HG03108 (cell line): ENCODE measurements at regions not wholly inside any gene's neighbourhood (a gene's known extent, or its start where the extent isn't known, plus 50 kb on each side); places are given as distances from the start of the nearest gene placed in this dataset.

Source experiments
- ATAC-seq: cut with Tn5 transposase; IDR thresholded peaks from one replicate; pipeline ENCODE4 v1.9.1; 2021; ENCODE audit warnings: moderate library complexity; ENCODE audit not compliant: unreplicated experiment

- no peak for ATAC-seq
These were observed 401.9 kb upstream of the IL12A start for GRCh38 chr3:159586571-159587202.

- ATAC-seq: no peak
These were observed 394.6 kb upstream of the IL12A start for GRCh38 chr3:159593927-159594605.

- ATAC-seq: no peak
These were observed 388.3 kb upstream of the IL12A start for GRCh38 chr3:159600291-159600690.

DNA sequence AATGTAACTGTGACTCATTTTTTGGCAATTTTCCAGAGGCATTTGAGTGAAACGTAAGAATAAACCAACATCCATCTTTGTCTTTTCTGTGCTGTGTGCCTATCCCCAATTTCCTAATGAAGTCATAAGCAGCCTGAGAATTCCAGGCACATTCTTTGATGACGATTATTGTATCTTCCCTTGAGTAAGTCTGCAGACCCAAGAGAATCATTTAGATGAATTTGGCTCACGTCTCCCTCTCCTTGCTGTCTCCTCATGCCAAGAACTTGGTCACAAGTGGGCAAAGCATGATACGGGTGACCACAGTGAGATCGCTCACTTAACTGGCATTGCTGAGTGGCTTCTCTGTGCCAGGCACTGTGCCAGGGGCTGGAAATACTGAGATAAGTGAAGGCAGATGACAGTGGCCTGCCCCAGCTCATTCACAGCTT lies 384.5 kb upstream of the IL12A start:
- ATAC-seq: no peak

DNA sequence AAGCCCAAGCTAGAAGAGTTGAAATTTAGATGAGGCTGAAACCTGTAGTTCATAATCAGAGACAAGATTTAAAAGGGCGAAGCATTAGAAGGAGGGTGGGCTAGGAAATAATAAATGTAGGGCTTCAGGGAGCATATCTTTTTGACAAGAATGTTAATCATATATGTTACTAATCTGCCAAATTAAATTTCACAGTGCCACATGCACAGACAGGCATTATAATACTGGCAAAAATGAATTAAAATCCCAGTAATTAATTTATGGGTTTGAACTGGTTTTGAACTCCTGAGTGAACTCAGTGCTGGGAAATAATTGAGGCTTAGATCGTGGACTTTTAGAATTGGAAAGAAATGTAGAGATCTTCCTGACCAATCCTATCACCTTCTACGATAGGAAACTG lies 383.5 kb upstream of the IL12A start:
- no peak for ATAC-seq

DNA sequence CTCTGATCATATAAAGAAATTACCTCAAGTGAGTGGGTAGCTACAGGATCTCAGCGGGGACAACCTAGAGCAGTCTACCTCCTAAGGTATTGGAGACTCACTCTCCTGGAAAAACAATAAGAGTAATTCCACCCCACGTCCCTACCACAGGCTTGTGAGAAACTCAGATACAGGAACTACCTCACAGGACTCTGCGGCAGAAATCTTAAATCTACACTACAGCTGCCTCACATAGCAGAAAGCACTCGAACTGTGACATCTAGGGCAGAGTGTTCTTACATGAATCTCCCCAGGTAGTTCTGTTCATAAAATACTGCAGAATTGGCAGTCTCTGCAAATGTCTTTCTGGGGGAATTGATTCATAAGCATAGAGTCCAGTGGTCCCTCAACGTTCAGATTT lies 382.9 kb upstream of the IL12A start:
- ATAC-seq: no peak

GRCh38 chr3:159607856-159608255 lies 380.8 kb upstream of the IL12A start:
- no peak for ATAC-seq

GRCh38 chr3:159608311-159608710 lies 380.3 kb upstream of the IL12A start:
- no peak for ATAC-seq

GRCh38 chr3:159609625-159610024 lies 379.0 kb upstream of the IL12A start:
- ATAC-seq: no peak

DNA sequence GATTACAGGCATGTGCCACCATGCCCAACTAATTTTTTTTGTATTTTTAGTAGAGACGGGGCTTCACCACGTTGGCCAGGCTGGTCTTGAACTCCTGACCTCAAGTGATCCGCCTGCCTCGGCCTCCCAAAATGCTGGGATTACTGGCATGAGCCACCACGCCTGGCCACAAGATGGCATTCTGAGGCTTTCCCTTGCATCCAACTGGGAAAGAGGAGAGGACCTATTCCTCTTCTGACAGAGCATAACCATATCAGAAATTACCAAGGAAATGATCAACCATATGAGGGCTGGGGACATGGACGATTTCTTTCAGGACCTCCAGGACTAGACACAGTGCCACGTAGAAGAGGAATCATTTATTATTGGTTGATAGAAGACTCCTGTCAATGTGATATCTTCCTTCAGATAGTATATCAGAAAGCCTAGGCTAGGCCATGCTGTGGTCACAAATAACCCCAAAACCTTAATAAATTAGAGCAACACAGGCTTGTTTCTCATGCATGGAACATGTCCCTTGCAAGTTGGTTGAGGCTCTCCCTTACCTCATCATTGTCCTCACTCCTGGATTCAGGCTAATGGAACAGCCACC lies 372.3 kb upstream of the IL12A start:
- no peak for ATAC-seq

DNA sequence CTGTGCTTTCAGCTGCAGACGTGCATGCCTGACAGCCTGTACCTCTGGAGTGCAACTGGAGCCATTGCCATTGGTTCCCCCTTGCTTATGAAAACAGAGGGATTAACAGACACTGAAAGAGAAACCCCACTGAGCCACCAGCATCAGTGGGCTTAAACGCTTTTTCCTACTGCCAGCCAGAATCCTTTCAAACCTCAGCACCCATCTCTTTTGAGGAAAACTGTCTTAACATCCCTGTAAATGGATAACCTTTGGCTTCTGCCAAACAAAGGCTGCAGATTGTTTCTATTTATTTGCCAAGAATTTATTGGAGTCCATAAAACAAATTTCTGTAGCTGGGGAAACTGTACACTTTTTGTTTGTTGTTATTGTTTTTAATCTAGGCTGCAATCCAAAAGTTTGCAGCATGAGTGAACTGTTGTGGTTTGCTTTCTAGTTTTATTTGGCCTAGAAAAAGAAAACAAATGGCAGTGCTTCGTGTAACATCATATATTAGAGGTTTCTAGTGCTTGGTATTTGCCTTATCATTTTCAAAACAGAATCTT lies 369.2 kb upstream of the IL12A start:
- ATAC-seq: no peak

GRCh38 chr3:159620281-159620680 lies 368.4 kb upstream of the IL12A start:
- no peak for ATAC-seq

DNA sequence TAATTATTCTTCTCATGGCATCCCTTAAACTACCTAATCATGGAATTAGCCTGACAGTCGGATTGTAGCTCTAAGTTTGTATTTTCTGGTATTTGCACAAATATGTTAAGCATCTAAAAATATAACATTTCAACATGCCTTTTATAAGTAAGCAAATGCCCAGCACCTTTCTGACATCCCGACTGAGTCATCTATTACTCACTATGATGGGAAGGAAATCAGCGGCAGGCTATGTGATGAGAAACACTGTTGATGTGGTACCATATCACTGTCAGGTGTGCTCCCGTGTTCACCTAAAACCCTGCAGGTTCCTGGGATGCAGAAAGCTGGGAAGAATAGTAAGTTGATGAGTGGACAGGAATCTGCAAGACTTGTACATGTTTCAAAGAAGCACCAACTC lies 367.8 kb upstream of the IL12A start:
- ATAC-seq: no peak

- ATAC-seq: no peak
These were observed 364.0 kb upstream of the IL12A start for GRCh38 chr3:159624616-159625015.

GRCh38 chr3:159625594-159625993 lies 363.0 kb upstream of the IL12A start:
- ATAC-seq: no peak

DNA sequence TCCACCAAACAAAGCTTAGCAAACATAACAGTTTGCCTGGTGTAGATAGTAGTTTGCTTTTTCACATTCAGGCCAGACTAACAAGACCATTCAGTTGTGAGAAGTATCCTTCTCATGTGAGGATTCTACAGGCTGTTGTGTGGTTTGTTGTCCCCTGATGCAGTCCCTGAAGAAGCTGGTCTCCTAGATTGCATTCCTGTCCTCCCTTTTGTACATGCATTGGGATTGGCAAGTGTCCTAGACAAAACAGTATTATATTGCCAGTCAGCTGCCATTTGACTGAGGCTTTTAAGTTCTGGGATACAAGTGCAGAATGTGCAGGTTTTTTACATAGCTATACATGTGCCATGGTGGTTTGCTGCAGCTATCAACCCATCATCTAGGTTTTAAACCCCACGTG lies 362.0 kb upstream of the IL12A start:
- no peak for ATAC-seq

DNA sequence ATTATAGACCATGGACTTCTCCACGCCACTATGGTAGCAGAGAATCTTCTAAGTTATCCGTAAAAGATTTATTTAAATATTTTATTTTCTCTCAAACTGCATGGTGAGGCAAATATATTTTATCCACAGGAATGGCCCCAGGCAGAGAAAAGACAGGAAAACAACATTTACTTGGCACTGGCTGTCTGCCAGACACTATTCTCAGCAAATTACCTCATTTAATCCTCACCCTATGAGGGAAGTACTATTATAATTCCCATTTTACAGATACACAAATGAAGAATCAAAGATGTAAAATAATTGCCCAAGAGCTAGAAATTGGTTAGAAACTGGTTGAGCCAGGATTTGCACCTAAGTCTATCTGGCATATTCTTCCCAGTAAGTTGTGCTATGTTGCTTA lies 361.4 kb upstream of the IL12A start:
- ATAC-seq: no peak

GRCh38 chr3:159627634-159628033 lies 361.0 kb upstream of the IL12A start:
- no peak for ATAC-seq

DNA sequence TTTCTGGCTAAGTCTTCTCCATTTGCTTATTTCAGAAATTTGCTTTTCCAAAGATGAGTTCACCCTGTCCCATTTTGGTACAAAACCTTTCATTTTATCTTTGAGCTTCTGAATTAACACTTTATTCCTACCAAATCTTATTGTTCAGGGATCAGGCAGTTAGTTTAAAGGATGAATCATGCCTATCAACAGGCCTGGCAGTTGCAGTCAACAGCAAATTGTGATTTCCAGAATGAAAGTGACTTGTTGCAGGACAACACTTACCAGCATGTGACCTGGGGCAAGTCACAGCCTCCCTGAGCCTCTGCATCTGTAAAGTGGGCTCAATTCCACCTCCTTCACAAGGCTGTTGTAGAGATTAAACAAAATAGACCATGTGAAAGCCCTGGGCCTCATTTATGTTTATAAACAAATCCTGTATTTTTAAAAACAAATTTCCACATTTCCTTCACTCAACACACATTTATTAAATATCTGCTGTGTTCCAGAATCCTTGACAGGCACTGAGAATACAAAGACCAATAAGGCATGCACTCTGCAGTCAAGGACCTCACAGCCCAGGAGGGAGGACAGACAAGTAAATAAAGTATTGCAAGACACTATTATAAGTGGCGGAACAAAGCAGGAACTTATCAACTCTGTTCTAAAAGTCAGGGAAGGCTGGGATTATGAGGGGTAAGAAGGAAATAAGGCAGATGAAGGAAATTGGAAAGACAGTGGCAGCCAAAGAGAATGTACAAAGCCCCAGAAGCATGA lies 359.1 kb upstream of the IL12A start:
- ATAC-seq: no peak

DNA sequence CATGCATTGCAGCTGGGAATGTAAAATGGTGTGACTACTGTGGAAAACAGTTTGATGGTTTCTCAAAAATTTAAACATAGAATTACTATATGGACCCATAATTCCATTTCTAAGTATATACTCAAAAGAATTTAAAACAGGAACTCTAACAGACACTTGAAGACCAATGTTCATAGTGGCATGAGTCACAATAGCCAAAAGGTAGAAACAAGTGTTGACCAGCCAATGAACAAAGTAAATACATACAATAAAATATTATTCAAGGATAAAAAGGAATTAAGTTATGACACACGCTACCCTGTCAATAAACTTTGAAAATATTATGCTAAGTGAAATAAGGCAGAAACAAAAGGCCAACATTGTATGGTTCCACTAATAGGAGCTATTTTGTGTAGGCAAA lies 357.4 kb upstream of the IL12A start:
- no peak for ATAC-seq

DNA sequence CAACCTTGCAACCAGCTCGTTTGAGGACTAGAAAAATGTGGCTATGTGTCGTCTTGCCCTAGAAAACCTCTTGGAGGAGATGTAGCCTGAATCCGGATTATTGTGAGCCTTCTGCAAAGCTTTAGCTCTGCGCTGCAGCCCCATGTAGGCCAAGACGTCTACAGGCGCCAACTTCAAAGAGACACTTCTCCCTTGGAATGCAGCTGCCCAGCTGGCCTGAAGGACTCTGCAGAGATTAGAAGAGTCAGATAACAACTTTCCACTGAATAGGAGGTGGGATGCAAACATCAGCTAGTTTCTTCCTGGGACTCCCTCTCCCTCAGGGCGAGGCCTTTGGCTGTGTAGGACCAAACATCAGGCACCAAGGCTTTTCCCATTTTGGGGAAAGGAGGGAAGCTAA lies 356.5 kb upstream of the IL12A start:
- no peak for ATAC-seq

DNA sequence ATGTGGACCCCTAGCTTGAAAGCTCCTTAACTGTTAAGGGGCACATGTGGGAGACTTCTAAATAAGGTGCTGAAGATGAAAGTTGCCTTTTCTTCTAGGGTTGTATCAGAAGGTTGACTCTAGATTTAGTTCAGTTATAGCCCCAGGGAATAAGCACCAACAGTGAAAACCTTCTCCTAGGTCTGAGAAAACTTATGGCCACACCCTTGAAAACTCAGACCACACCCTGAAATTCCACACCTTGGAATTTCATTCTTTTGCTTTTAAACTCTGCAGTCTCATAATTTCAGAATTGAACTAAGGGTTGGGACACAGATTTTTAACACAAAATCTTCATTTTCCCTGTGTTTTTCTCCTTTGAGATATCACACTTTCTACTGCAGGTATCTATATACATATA lies 355.8 kb upstream of the IL12A start:
- ATAC-seq: no peak
